ENCODE measurements at regions not wholly inside any gene's neighbourhood (a gene's known extent, or its start where the extent isn't known, plus 50 kb on each side); places are given as distances from the start of the nearest gene placed in this dataset.

DNA sequence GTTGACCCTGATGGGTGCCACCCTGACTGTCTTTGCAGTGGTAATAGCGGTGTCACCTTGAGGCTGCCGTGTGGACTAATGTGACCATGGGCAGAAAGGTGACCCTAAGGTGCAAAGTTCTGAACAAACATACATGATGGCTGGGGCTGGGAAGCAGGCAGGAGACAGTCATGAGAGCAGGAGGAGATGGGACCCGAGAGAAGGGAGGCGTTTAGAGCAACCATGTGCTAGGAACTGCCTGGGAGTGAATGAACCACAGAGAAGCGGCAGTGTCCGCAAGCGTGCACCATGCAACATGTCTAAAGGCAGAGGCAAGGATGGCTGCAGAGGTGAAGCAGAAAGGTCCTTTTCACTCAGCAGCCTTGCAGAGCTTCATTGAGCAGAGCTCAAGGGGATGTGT, 113.1 kb upstream of the GDF10 start:
- TF ChIP-seq TARDBP (IDR thresholded peaks at IDR 0.05) (no peak), NFRKB (IDR thresholded peaks at IDR 0.05) (no peak), ARNT (IDR thresholded peaks at IDR 0.05) (no peak), FOXK2 (IDR thresholded peaks at IDR 0.05) (no peak), BHLHE40 (IDR thresholded peaks at IDR 0.05; ENCODE audit: borderline replicate concordance) (no peak), L3MBTL2 (conservative IDR thresholded peaks at IDR 0.05) (no peak)
- TF ChIP-seq, protein P1, sequence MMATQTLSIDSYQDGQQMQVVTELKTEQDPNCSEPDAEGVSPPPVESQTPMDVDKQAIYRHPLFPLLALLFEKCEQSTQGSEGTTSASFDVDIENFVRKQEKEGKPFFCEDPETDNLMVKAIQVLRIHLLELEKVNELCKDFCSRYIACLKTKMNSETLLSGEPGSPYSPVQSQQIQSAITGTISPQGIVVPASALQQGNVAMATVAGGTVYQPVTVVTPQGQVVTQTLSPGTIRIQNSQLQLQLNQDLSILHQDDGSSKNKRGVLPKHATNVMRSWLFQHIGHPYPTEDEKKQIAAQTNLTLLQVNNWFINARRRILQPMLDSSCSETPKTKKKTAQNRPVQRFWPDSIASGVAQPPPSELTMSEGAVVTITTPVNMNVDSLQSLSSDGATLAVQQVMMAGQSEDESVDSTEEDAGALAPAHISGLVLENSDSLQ (IDR thresholded peaks at IDR 0.05) = no peak

Measured in HEK293T (cell line).